Stimulated activated CD4-positive, alpha-beta T cell treated with anti-CD3 and anti-CD28 coated beads, Interleukin-4, amount 100 ng/mL, for 24 hours (primary cell): ENCODE measurements at regions not wholly inside any gene's neighbourhood (a gene's known extent, or its start where the extent isn't known, plus 50 kb on each side); places are given as distances from the start of the nearest gene placed in this dataset.

Experiments
- DNase-seq: peaks from one replicate; pipeline ENCODE4 v3.0.0-alpha.2; 2020

- no peak for DNase-seq
Measured at GRCh38 chr3:11089931-11090330, 64.4 kb upstream of the HRH1 start.

GRCh38 chr3:11090551-11090950, 63.7 kb upstream of the HRH1 start:
- DNase-seq = no peak

- DNase-seq = no peak
Measured at GRCh38 chr3:11091088-11091590, 63.2 kb upstream of the HRH1 start.

- no peak for DNase-seq
Measured at GRCh38 chr3:11091791-11092190, 62.5 kb upstream of the HRH1 start.

GRCh38 chr3:11093823-11094340, 60.4 kb upstream of the HRH1 start:
- DNase-seq = no peak

GRCh38 chr3:11095932-11096265, 58.4 kb upstream of the HRH1 start:
- DNase-seq = no peak

- peak; percentile 76 for DNase-seq
Measured at GRCh38 chr3:11096266-11097139, 57.8 kb upstream of the HRH1 start.

- DNase-seq = no peak
Measured at GRCh38 chr3:11099306-11099705, 55.0 kb upstream of the HRH1 start.
